ENCODE measurements at regions not wholly inside any gene's neighbourhood (a gene's known extent, or its start where the extent isn't known, plus 50 kb on each side); places are given as distances from the start of the nearest gene placed in this dataset.
"Not testable (repeated sequence)": the region's sequence is repeated elsewhere in the genome, so short reads cannot be mapped to it uniquely, and the experiment has no call there.

GRCh38 chr7:149334930-149335329 lies 72.9 kb downstream of the ZNF783 start:
- peaks cover 37% of the 10 kb centered on the region for H3K9me3 ChIP-seq (replicated peaks)
- H3K36me3 ChIP-seq, result no peaks in the 10 kb centered on the region
- peaks cover 14% of the 10 kb centered on the region for H3K27me3 ChIP-seq (ENCODE audit: low read depth)
- no peak for DNase-seq
- no peak overlapping the region for H3K4me3 ChIP-seq
- TF ChIP-seq CTCF (IDR thresholded peaks at IDR 0.05; ENCODE audit: borderline replicate concordance), result no peak
- H3K4me1 ChIP-seq, result no peaks in the 10 kb centered on the region
- H3K27ac ChIP-seq (replicated peaks), result no peak overlapping the region
- intact Hi-C loops (cut with micrococcal nuclease), result no loop called here

- Histone ChIP-seq H3K27ac (replicated peaks) (no peak overlapping the region), H3K4me1 (no peaks in the 10 kb centered on the region), H3K36me3 (no peaks in the 10 kb centered on the region), H3K27me3 (ENCODE audit: low read depth) (peaks cover 5% of the 10 kb centered on the region), H3K9me3 (replicated peaks) (peaks cover 32% of the 10 kb centered on the region), H3K4me3 (no peak overlapping the region)
- TF ChIP-seq CTCF (IDR thresholded peaks at IDR 0.05; ENCODE audit: borderline replicate concordance), result no peak
- DNase-seq, result no peak
- intact Hi-C loops (cut with micrococcal nuclease), result no loop called here
These were observed 86.9 kb downstream of the ZNF783 start for GRCh38 chr7:149348758-149349369.

- intact Hi-C loops (cut with micrococcal nuclease), result no loop called here
- Histone ChIP-seq H3K4me1 (no peaks in the 10 kb centered on the region), H3K4me3 (no peak overlapping the region), H3K36me3 (no peaks in the 10 kb centered on the region), H3K9me3 (replicated peaks) (peaks cover 20% of the 10 kb centered on the region), H3K27ac (replicated peaks) (no peak overlapping the region), H3K27me3 (ENCODE audit: low read depth) (peaks cover 7% of the 10 kb centered on the region)
- DNase-seq, result no peak
- no peak for TF ChIP-seq CTCF (IDR thresholded peaks at IDR 0.05; ENCODE audit: borderline replicate concordance)
These were observed 91.9 kb downstream of the ZNF783 start for GRCh38 chr7:149353739-149354504.

- DNase-seq; intact Hi-C loops (cut with micrococcal nuclease); H3K4me1 ChIP-seq; H3K4me3 ChIP-seq; H3K27ac ChIP-seq (replicated peaks); H3K36me3 ChIP-seq: not testable (repeated sequence)
- Histone ChIP-seq H3K27me3 (ENCODE audit: low read depth) (peaks cover 13% of the 10 kb centered on the region), H3K9me3 (replicated peaks) (peaks cover 22% of the 10 kb centered on the region)
These were observed 93.0 kb downstream of the ZNF783 start for GRCh38 chr7:149355035-149355389.

GRCh38 chr7:149355390-149356048 lies 93.5 kb downstream of the ZNF783 start:
- no peak overlapping the region for H3K4me3 ChIP-seq
- intact Hi-C loops (cut with micrococcal nuclease), result no loop called here
- no peak for TF ChIP-seq CTCF (IDR thresholded peaks at IDR 0.05; ENCODE audit: borderline replicate concordance)
- H3K4me1 ChIP-seq, result no peaks in the 10 kb centered on the region
- no peak for DNase-seq
- H3K27me3 ChIP-seq (ENCODE audit: low read depth), result peaks cover 13% of the 10 kb centered on the region
- peaks cover 23% of the 10 kb centered on the region for H3K9me3 ChIP-seq (replicated peaks)
- no peak overlapping the region for H3K27ac ChIP-seq (replicated peaks)
- no peaks in the 10 kb centered on the region for H3K36me3 ChIP-seq

GRCh38 chr7:149362696-149363095 lies 98.2 kb downstream of the ZNF777 start:
- Histone ChIP-seq H3K27ac (replicated peaks) (no peak overlapping the region), H3K9me3 (replicated peaks) (peaks cover 62% of the 10 kb centered on the region), H3K4me3 (no peak overlapping the region), H3K36me3 (no peaks in the 10 kb centered on the region), H3K27me3 (ENCODE audit: low read depth) (peaks cover 13% of the 10 kb centered on the region), H3K4me1 (no peaks in the 10 kb centered on the region)
- intact Hi-C loops (cut with micrococcal nuclease), result no loop called here
- TF ChIP-seq CTCF (IDR thresholded peaks at IDR 0.05; ENCODE audit: borderline replicate concordance), result no peak
- no peak for DNase-seq

Measured in left ventricle myocardium inferior (tissue), 1 donor.